ENCODE measurements at regions not wholly inside any gene's neighbourhood (a gene's known extent, or its start where the extent isn't known, plus 50 kb on each side); places are given as distances from the start of the nearest gene placed in this dataset.
"Not testable (repeated sequence)": the region's sequence is repeated elsewhere in the genome, so short reads cannot be mapped to it uniquely, and the experiment has no call there.

GRCh38 chr18:78494204-78495085 is 485.2 kb upstream of the SALL3 start:
- no peak for DNase-seq (ENCODE audit: low spot score)

- no peak for DNase-seq (ENCODE audit: low spot score)
Observed at GRCh38 chr18:78495550-78495949, 484.1 kb upstream of the SALL3 start.

DNA sequence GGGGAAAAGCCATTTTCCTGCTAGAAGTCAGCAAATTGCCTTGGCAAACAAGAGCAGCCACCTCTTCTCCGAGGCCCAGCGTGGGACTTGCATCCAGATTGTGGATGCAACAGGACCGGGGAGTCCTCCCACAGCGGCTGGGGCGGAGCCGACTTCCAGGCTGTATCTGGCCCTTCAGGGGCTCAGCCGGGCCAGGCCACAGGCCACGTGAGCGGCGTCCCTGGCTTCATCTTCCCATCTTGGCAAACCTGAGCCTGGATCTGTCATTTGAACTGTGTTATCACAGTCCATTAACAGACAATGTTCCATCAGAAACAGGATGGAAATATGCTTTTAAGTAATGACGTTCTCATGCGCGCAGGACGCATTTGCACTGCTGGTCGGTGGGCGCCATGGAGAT is 483.5 kb upstream of the SALL3 start:
- no peak for DNase-seq (ENCODE audit: low spot score)

DNA sequence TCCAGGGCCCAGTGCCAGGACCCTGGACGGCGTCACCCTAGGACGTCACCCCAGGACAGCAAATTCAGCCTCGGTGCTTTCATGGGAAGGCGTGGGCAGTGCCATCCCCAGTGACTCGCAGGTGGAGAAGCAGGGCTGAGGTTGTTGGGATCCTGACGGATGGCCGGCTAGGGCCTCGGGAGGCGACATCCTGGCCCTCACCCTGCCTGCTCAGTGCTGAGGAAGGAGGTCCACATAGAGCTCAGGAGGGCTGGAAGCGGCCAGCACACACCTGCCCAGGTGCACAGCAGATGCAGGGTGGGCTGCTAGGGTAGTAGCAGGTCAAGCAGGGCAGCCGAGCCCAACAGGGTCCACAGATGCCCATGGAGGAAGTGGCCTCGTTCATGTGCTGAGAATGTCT is 482.0 kb upstream of the SALL3 start:
- no peak for DNase-seq (ENCODE audit: low spot score)

DNA sequence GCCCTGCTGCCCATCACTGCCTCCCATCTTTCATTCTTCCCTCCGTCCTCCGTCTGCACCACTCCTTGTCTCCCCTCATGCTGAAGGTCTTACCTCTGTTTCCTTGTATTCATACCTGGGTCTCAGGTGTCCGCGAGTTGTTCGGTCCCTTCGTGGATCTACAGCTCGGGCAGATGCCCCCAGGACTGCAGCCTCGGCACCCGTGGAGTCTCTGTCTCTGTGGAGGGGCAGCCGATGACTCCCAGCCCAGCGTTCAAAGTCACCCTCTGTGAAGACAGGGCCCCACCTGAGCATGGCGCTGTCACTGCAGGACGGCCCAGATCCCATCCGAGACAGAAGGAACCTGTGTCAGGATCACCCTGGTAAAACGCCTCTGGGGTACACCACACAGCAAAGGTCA is 480.0 kb upstream of the SALL3 start:
- DNase-seq (ENCODE audit: low spot score) = no peak

DNA sequence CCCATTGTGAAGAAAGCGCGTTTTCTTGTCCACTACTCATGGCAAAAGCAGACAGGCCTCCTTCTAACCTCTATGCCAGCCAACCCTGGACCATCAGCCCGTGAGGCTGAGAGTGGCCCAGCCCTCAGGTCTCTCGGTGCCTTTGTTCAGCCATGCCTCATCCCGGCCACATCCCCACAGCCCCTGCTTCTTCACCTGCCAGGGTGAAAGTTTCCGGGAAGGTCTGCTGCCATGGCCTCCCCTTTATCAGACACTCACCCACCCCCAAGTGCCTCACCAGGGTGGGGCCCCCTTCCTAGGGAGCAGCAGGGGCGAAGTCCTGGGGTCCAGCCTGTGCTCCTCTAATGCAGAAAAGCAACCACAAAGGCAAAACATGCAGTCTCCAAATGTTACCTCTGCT is 478.4 kb upstream of the SALL3 start:
- DNase-seq (ENCODE audit: low spot score) = no peak

DNA sequence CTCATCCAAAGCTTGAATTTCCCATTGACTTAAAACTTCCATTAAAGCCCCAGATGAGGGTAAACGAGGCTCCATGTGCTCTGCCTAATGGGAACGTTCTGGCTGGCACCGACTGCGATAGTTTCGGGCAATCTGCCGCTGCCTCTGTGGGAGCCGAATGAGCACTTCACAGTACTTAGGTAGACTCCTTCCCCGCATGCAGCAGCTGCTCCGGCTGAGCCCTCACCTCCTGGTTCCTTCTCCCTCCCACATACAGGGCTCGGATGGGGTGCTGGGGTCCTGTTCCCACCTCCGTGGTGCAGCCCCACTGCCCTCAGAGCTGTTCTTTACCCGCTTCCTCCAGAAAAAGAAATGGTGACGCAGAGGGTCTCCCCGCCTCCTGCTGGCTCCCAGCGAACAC is 476.5 kb upstream of the SALL3 start:
- no peak for DNase-seq (ENCODE audit: low spot score)

GRCh38 chr18:78505851-78506461 is 473.7 kb upstream of the SALL3 start:
- DNase-seq (ENCODE audit: low spot score) = no peak

DNA sequence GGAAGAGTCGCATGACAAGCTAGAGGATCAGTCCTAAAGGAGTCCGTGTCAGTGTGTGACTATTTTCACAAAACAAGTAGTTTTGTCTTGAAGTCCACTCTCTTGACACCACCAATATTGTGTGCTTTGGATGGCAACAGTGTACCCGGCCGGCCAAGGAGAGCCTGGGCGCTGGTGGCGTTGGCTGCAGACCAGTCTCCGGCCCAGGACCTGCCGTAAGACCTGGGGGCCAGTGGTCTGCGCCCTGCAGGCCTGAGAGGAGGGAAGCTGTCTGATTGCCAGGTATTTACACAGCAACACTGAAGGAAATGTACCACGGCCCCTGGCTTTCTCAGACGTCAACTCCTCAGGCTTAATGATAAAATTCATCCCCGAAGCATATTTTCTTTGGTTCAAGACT is 472.4 kb upstream of the SALL3 start:
- DNase-seq (ENCODE audit: low spot score) = no peak

- not testable (repeated sequence) for DNase-seq (ENCODE audit: low spot score)
Observed at GRCh38 chr18:78508228-78508824, 471.3 kb upstream of the SALL3 start.

- no peak for DNase-seq (ENCODE audit: low spot score)
Observed at GRCh38 chr18:78510091-78510490, 469.5 kb upstream of the SALL3 start.

DNA sequence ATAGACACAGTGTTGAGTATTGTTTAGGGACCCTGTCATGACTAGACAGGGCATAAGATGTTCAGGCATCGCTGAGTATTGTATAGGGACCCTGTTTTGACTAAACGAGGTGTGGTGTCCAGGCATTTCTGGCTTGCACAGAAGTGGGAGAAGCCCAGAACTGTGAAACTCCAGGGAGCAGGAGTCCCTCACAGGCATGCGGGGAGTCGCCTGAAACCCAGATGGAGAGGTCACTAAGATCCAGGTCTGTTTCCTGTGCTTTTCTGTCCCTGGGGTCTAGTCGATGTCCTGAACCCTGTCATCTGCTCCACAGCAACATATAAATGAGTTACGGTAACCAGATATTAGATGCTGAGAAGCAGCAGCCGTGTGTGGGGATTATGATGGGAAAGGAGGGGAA is 469.0 kb upstream of the SALL3 start:
- no peak for DNase-seq (ENCODE audit: low spot score)

DNA sequence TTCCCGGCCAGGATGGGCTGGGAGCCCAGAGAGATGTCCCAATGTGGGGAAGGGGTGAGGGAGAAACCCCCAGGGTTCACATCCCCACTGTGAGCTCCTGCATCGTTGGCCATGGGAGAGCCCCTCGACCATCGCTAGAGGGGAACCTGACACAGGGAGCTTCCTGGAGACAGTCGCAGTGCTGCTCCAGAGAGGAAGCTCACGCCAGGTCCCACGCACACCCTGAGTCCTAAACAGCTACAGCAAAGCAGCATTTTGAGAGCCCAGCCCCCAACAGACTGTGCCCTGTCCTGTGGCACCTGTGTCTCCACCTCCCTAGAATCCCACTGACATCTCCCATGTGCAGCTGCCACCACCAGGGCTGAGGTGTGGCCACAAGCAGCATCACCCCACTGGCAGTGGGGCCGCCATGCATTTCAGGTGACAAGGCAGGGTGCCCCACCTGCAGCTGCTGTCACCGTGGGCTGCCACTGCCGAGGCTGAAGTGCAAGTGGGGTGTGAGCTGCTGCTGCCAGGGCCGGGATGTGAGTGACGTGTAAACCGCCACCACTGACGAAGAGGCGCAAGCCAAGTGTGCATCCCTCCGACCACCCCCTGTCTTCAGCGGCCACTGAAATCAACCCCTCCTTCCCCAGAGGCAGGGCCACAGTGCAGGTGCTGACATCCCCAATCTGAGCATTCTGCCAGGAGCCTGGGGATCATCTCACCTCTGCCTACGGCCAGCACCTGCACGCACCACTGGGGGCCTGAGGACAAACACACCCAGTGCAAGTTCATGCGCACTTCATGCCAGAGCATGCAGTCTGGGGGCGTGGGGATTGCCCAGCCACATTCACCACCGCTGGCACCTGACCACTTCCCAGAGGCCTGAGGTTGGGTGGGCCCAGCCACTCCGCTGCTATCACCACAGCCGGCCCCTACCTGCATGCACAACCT is 467.7 kb upstream of the SALL3 start:
- DNase-seq (ENCODE audit: low spot score) = no peak

DNA sequence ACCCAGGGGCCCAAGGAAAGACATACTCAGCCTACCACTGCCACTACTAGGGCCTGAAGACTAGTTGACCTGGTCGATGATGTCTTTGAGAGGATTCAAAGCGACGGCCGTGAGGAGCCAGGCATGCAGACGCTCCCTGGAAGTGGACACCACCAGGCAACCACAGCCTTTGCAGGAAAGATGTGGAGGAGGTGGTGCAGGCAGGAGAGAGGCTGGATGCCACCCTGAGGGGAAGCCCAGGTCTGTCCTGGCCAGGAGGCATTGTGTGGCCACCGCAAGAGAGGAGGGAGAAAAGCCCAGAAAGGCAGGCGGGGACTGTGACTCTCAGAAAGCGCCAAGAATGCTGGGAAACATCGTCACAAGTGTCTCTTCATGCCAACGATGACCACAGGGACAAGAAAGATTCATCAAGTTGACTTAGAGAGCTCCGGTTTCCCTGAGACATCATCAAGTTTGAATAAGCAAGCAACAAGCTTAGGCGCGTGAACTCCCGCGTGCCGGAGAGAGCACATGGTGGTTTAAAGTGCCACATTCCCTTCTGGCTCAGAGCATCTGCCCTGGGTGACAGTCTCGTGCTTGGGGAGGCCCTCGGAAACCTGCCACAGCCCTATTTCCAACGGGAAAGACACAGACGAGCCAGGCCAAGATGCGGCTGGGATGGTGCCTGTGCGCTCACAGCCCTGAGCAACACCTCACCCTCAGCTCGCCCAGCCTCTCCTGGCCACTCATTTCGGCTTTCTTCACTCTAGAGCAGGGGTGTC is 464.5 kb upstream of the SALL3 start:
- DNase-seq (ENCODE audit: low spot score) = no peak

- DNase-seq (ENCODE audit: low spot score) = no peak
Observed at GRCh38 chr18:78517328-78517727, 462.3 kb upstream of the SALL3 start.

DNA sequence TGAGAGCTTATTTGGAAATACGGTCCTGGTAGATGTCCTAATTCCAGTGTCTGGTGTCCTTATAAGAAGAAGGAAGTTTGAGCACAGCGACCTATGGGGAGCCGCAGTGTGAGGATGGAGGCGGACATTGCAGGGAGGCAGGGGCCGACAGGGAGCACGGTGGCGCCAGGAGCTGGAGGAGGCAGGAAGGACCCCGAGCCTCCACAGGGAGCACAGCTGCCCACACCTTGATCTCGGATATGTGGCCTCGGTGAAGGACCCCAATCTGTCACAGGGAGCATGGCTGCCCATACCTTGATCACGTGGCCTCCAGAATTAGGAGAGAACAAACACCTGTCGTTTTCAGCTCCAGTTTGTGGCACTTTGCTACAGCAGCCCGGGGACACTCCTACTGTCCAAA is 461.6 kb upstream of the SALL3 start:
- DNase-seq (ENCODE audit: low spot score) = no peak

DNA sequence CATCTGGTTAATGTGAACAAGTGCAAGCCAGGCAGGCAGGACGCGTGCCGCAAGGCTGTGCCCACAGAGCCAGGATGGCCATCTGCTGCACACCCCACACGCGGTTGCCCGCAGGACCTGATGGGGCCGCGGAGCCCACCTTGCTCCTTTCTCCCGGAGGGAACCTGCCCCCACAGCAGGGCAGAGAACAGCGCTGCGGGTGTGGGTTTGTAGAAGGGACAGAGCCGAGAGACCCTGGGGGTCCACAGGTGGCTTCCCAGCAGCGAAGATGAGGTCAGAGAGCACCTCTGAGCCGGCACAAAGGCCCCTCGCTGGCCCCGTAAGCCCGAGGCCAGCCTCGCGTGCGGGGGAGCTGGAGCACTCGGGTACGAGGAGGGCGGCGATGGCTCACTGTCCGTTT is 460.8 kb upstream of the SALL3 start:
- no peak for DNase-seq (ENCODE audit: low spot score)

- no peak for DNase-seq (ENCODE audit: low spot score)
Observed at GRCh38 chr18:78519394-78520062, 460.1 kb upstream of the SALL3 start.

- no peak for DNase-seq (ENCODE audit: low spot score)
Observed at GRCh38 chr18:78521136-78521535, 458.5 kb upstream of the SALL3 start.

DNA sequence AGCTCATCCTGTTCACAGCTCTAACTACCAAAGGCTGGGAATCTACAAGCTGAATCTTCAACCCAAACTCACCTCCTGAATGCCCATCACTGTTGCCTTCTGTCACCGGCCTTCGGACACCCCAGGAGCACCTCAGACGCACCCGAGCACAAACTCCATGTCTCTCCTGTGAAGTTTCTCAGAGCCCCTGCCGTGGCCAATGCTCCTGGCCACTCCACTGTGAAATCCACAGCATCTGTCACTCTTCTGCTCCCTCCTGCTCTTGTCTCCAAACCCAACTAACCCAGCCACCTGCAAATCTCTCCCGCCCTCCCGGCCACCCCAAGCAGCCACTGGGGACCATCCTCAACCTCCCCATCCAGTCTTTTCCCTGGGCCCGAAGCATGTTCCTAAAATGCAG is 457.9 kb upstream of the SALL3 start:
- no peak for DNase-seq (ENCODE audit: low spot score)

DNA sequence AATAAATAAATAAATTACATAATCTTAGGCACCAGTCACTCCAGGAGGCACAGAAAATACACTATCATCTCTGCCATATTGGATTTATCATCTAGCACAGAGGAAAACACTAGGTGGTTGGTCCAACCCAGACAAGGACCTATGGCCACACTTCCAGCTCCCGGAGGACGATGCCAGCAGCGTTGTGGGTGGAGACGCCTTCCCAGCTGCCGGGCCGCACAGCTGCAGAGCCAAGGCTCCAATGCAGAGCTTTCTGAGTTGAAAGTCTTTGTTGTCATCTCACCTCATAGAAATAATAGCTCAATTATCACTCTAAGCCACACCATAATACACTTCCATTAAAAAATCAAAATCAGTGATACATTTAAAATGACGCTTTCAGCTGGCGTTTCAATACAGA is 457.1 kb upstream of the SALL3 start:
- no peak for DNase-seq (ENCODE audit: low spot score)
